Loucy (cell line): ENCODE measurements at regions not wholly inside any gene's neighbourhood (a gene's known extent, or its start where the extent isn't known, plus 50 kb on each side); places are given as distances from the start of the nearest gene placed in this dataset.
"Not testable (repeated sequence)": the region's sequence is repeated elsewhere in the genome, so short reads cannot be mapped to it uniquely, and the experiment has no call there.

Source experiments
- H2AFZ ChIP-seq: fragments of 200-600 bp; sonication (generic); 2 replicates; pipeline ENCODE4 v1.6.0; 2016; ENCODE audit warnings: antibody characterized with exemption, mild to moderate bottlenecking, low read length, moderate library complexity
- H3F3A ChIP-seq: fragments of 200-600 bp; 2 replicates; pipeline ENCODE4 v1.6.0; 2016; ENCODE audit warnings: antibody characterized with exemption, low read depth, mild to moderate bottlenecking
- H3K27me3 ChIP-seq: fragments of 200-600 bp; sonication (generic); 2 replicates; pipeline ENCODE4 v1.6.1; 2014; ENCODE audit warnings: low read length, mild to moderate bottlenecking; ENCODE audit not compliant: insufficient read depth, poor library complexity, severe bottlenecking
- H3K36me3 ChIP-seq: fragments of 200-600 bp; sonication (generic); 2 replicates; pipeline ENCODE4 v1.6.1; 2016; ENCODE audit warnings: low read length; ENCODE audit not compliant: insufficient read depth
- H3K4me1 ChIP-seq: fragments of 200-600 bp; sonication (generic); 2 replicates; pipeline ENCODE4 v1.5.1; 2014; ENCODE audit warnings: low read length, mild to moderate bottlenecking; ENCODE audit not compliant: insufficient read depth, poor library complexity, severe bottlenecking
- H3K4me2 ChIP-seq: fragments of 200-600 bp; sonication (generic); 2 replicates; pipeline ENCODE4 v1.6.0; 2014; ENCODE audit warnings: antibody characterized with exemption, low read length, low read depth, mild to moderate bottlenecking; ENCODE audit not compliant: poor library complexity, severe bottlenecking
- H3K4me3 ChIP-seq: fragments of 200-600 bp; sonication (generic); 2 replicates; pipeline ENCODE4 v1.5.1; 2014; ENCODE audit warnings: low read length, mild to moderate bottlenecking, mixed read lengths; ENCODE audit not compliant: poor library complexity, severe bottlenecking
- H3K79me2 ChIP-seq: fragments of 200-600 bp; sonication (generic); 2 replicates; pipeline ENCODE4 v1.6.1; 2014; ENCODE audit warnings: low read length; ENCODE audit not compliant: insufficient read depth
- H3K9ac ChIP-seq: fragments of 200-600 bp; sonication (generic); 2 replicates; pipeline ENCODE4 v1.6.0; 2014; ENCODE audit warnings: mild to moderate bottlenecking, low read depth, low read length, moderate library complexity; ENCODE audit not compliant: poor library complexity, severe bottlenecking
- H3K9me2 ChIP-seq: fragments of 200-600 bp; sonication (generic); replicated peaks from 2 replicates; pipeline ENCODE4 v1.6.1; 2016; ENCODE audit warnings: low read depth, low read length, mixed read lengths
- H3K9me3 ChIP-seq: fragments of 200-600 bp; sonication (generic); 2 replicates; pipeline ENCODE4 v1.6.1; 2014; ENCODE audit warnings: mild to moderate bottlenecking, antibody characterized with exemption, low read length, low read depth; ENCODE audit not compliant: insufficient read depth
- H4K20me1 ChIP-seq: fragments of 200-600 bp; sonication (generic); 2 replicates; pipeline ENCODE4 v1.6.0; 2014; ENCODE audit warnings: antibody characterized with exemption, low read length, mild to moderate bottlenecking; ENCODE audit not compliant: insufficient read depth, poor library complexity, severe bottlenecking
- EZH2phosphoT487 ChIP-seq: fragments of 200-600 bp; IDR thresholded peaks from 2 replicates; pipeline ENCODE4 v1.6.1; 2018; ENCODE audit warnings: antibody characterized with exemption, mild to moderate bottlenecking, moderate library complexity, borderline replicate concordance
- TF ChIP-seq, protein P1 (sequence below): fragments of 200-600 bp; sonication (generic); conservative IDR thresholded peaks from 2 replicates; pipeline ENCODE4 v1.5.1; 2014; ENCODE audit warnings: mild to moderate bottlenecking, antibody characterized with exemption, low read length

- TF ChIP-seq EZH2phosphoT487, result no peak
- TF ChIP-seq, protein P1, sequence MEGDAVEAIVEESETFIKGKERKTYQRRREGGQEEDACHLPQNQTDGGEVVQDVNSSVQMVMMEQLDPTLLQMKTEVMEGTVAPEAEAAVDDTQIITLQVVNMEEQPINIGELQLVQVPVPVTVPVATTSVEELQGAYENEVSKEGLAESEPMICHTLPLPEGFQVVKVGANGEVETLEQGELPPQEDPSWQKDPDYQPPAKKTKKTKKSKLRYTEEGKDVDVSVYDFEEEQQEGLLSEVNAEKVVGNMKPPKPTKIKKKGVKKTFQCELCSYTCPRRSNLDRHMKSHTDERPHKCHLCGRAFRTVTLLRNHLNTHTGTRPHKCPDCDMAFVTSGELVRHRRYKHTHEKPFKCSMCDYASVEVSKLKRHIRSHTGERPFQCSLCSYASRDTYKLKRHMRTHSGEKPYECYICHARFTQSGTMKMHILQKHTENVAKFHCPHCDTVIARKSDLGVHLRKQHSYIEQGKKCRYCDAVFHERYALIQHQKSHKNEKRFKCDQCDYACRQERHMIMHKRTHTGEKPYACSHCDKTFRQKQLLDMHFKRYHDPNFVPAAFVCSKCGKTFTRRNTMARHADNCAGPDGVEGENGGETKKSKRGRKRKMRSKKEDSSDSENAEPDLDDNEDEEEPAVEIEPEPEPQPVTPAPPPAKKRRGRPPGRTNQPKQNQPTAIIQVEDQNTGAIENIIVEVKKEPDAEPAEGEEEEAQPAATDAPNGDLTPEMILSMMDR, result no peak
- Histone ChIP-seq H3K4me1 (no peaks in the 10 kb centered on the region), H3K9me3 (no peaks in the 10 kb centered on the region), H3K9me2 (no peaks in the 10 kb centered on the region), H3K9ac (no peak overlapping the region), H3K27me3 (no peaks in the 10 kb centered on the region), H3K79me2 (no peaks in the 10 kb centered on the region), H3K4me2 (no peak overlapping the region), H3K4me3 (no peak overlapping the region), H3F3A (no peaks in the 10 kb centered on the region), H3K36me3 (no peaks in the 10 kb centered on the region), H2AFZ (no peak overlapping the region), H4K20me1 (no peaks in the 10 kb centered on the region)
Measured at GRCh38 chr15:31660816-31661215, 334.2 kb downstream of the KLF13 start.

DNA sequence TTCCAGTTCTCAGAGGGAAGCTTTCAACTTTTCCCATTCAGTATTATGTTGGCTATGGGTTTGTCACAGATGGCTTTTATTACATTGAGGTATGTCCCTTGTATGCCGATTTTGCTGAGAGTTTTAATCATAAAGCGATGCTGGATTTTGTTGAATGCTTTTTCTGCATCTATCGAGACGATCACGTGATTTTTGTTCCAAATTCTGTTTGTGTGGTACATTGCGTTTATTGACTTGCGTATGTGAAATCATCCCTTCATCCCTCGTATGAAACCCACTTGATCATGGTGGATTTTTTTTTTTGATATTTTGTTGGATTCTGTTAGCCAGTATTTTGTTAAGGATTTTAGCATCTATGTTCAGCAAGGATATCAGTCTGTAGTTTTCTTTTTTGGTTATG lies 339.1 kb downstream of the KLF13 start:
- H4K20me1 ChIP-seq, H3K4me2 ChIP-seq, H3K9me3 ChIP-seq, H3K27me3 ChIP-seq, H3K36me3 ChIP-seq, H3F3A ChIP-seq, H3K4me1 ChIP-seq, H2AFZ ChIP-seq, H3K4me3 ChIP-seq, H3K9me2 ChIP-seq, H3K9ac ChIP-seq, H3K79me2 ChIP-seq: not testable (repeated sequence)

GRCh38 chr15:31669158-31669908 lies 342.7 kb downstream of the KLF13 start:
- H4K20me1 ChIP-seq, H3F3A ChIP-seq, H3K27me3 ChIP-seq, H3K4me1 ChIP-seq, H3K9me2 ChIP-seq, H3K9me3 ChIP-seq, H3K9ac ChIP-seq, H3K4me3 ChIP-seq, H3K79me2 ChIP-seq, H3K36me3 ChIP-seq, H2AFZ ChIP-seq, H3K4me2 ChIP-seq: not testable (repeated sequence)

GRCh38 chr15:31673263-31673662 lies 346.6 kb downstream of the KLF13 start:
- not testable (repeated sequence) for H3K9me3 ChIP-seq, H3K4me3 ChIP-seq, H3K79me2 ChIP-seq, H4K20me1 ChIP-seq, H3F3A ChIP-seq, H3K4me1 ChIP-seq, H2AFZ ChIP-seq, H3K4me2 ChIP-seq, H3K9ac ChIP-seq, H3K36me3 ChIP-seq, H3K9me2 ChIP-seq, H3K27me3 ChIP-seq

- H3K4me2 ChIP-seq, H3K9me3 ChIP-seq: not testable (repeated sequence)
Measured at GRCh38 chr15:31681529-31682259, 348.6 kb upstream of the CHRNA7 start.

DNA sequence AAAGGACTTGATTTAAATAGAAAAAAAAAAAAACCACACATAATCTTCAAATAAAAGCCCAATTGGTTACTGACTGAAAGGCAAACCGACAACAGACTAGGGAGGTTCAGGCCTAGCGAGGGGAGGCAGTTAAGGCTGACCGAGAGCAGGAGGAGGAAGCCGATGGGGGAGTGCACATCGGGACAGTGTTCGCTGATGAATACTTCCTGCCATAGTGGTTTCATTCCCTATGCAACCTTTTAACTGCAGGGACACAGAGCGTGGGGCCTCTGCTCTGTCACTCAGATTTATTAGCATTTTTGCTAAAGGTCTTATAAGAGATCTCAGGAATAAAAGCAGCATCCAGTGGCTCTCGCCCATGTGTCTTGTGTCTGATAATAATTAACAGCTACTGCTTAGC lies 343.2 kb upstream of the CHRNA7 start:
- H3K9me2 ChIP-seq, H3F3A ChIP-seq, H3K27me3 ChIP-seq, H3K9ac ChIP-seq, H3K4me1 ChIP-seq, H3K36me3 ChIP-seq, H3K9me3 ChIP-seq, H3K79me2 ChIP-seq, H2AFZ ChIP-seq, H3K4me3 ChIP-seq, H3K4me2 ChIP-seq, H4K20me1 ChIP-seq: not testable (repeated sequence)

More at GRCh38 chr15:31681529-31682259, 348.6 kb upstream of the CHRNA7 start:
- not testable (repeated sequence) for H3K4me1 ChIP-seq, H3K79me2 ChIP-seq, H2AFZ ChIP-seq, H3F3A ChIP-seq, H4K20me1 ChIP-seq, H3K9me2 ChIP-seq, H3K27me3 ChIP-seq, H3K4me3 ChIP-seq, H3K36me3 ChIP-seq, H3K9ac ChIP-seq
